A549 (cell line): ENCODE measurements at regions not wholly inside any gene's neighbourhood (a gene's known extent, or its start where the extent isn't known, plus 50 kb on each side); places are given as distances from the start of the nearest gene placed in this dataset.

Experiments
- ATAC-seq, 2 experiments: fragments of 200-7000 bp in 1 of 2; fragments of >200 bp in 1 of 2; cut with Nextera tagmentation in 1 of 2; cut with Tn5 transposase in 1 of 2; 3 replicates each; pipeline versions ENCODE4 v1.8.0 to v1.9.1; 2018 to 2020; ENCODE audit warnings: mild to moderate bottlenecking in 1 of 2, moderate library complexity in 1 of 2
- CTCF ChIA-PET: fragments of 300-600 bp; sonication (Branson Sonifier 250); formaldehyde crosslinking; extraction: SDS; loops from one replicate; lab custom pipeline; 2021; ENCODE audit warnings: antibody characterized with exemption, inconsistent platforms; lab: Yijun Ruan, JAX
- POLR2A ChIA-PET: fragments of 350-600 bp; formaldehyde crosslinking; extraction: SDS; loops from one replicate; lab custom pipeline; 2021; ENCODE audit warnings: antibody characterized with exemption, inconsistent platforms; lab: Yijun Ruan, JAX
- DNase-seq, 2 experiments: peaks; one replicate each; pipeline versions ENCODE4 v3.0.0 to v3.0.0-alpha.2; 2011 to 2016; ENCODE audit warnings: low read depth in 1 of 2, low spot score in 1 of 2
- FAIRE-seq: peaks from 2 replicates; lab custom pipeline; 2011; peaks lifted over from hg19 to GRCh38; lab: Jason Lieb, UNC
- H3K27ac ChIP-seq, 2 experiments: fragments of >200 bp; sonication (Bioruptor Twin); formaldehyde crosslinking; 3 replicates each; pipeline ENCODE4 v1.5.1; 2016 to 2017
- H3K4me1 ChIP-seq: fragments of >200 bp; sonication (Bioruptor Twin); formaldehyde crosslinking; 3 replicates; pipeline ENCODE4 v1.6.1; 2016
- H3K4me2 ChIP-seq: fragments of >200 bp; sonication (Bioruptor Twin); formaldehyde crosslinking; 3 replicates; pipeline ENCODE4 v1.6.1; 2016
- H3K4me3 ChIP-seq: fragments of >200 bp; sonication (Bioruptor Twin); formaldehyde crosslinking; 3 replicates; pipeline ENCODE4 v1.5.1; 2016
- H3K9me3 ChIP-seq: fragments of >200 bp; sonication (Bioruptor Twin); formaldehyde crosslinking; 3 replicates; pipeline ENCODE4 v1.6.1; 2016
- CHD4 ChIP-seq: fragments of 200-600 bp; sonication (generic); IDR thresholded peaks from 2 replicates; pipeline ENCODE4 v1.6.1; 2016; ENCODE audit warnings: antibody characterized with exemption, mild to moderate bottlenecking, borderline replicate concordance
- EP300 ChIP-seq, 2 experiments: fragments of >200 bp; sonication (Bioruptor Twin); formaldehyde crosslinking; IDR thresholded peaks; 2 replicates in 1 of 2; 3 replicates in 1 of 2; pipeline ENCODE4 v1.6.1; 2016 to 2017
- FOXS1 ChIP-seq: fragments of 250-450 bp; sonication (Bioruptor Pico); IDR thresholded peaks from 2 replicates; pipeline ENCODE4 v1.5.0; 2020; ENCODE audit warnings: mild to moderate bottlenecking, moderate library complexity
- HMGXB4 ChIP-seq: fragments of 250-450 bp; sonication (Bioruptor Pico); IDR thresholded peaks from 2 replicates; pipeline ENCODE4 v1.5.0; 2021; ENCODE audit warnings: mild to moderate bottlenecking, moderate library complexity, borderline replicate concordance
- HOXB13 ChIP-seq: fragments of 250-450 bp; sonication (Bioruptor Pico); IDR thresholded peaks from 2 replicates; pipeline ENCODE4 v1.5.0; 2020; ENCODE audit warnings: low read depth, mild to moderate bottlenecking, moderate library complexity
- HOXB5 ChIP-seq: fragments of 250-450 bp; sonication (Bioruptor Pico); IDR thresholded peaks from 2 replicates; pipeline ENCODE4 v1.5.0; 2020; ENCODE audit warnings: mild to moderate bottlenecking, moderate library complexity
- KDM5A ChIP-seq: fragments of 200-600 bp; sonication (generic); IDR thresholded peaks from 2 replicates; pipeline ENCODE4 v1.6.1; 2016; ENCODE audit warnings: antibody characterized with exemption, mild to moderate bottlenecking
- NFE2L2 ChIP-seq: fragments of 150-350 bp; conservative IDR thresholded peaks from 2 replicates; pipeline ENCODE4 v1.6.1; 2014; ENCODE audit warnings: low read length
- PHF8 ChIP-seq: fragments of 200-600 bp; sonication (generic); IDR thresholded peaks from 2 replicates; pipeline ENCODE4 v1.6.1; 2016; ENCODE audit warnings: low read depth, mild to moderate bottlenecking, antibody characterized with exemption, moderate library complexity, borderline replicate concordance
- RFX5 ChIP-seq: fragments of 450-650 bp; IDR thresholded peaks from 2 replicates; pipeline ENCODE4 v1.7.1; 2014; ENCODE audit warnings: antibody characterized with exemption, mild to moderate bottlenecking, moderate library complexity
- ZC3H11A ChIP-seq: fragments of 450-650 bp; IDR thresholded peaks from 2 replicates; pipeline ENCODE4 v1.6.1; 2014; ENCODE audit warnings: antibody characterized with exemption, mild to moderate bottlenecking
- ZNF302 ChIP-seq: fragments of 250-450 bp; sonication (Bioruptor Pico); IDR thresholded peaks from 2 replicates; pipeline ENCODE4 v1.9.0; 2021; ENCODE audit warnings: inconsistent platforms, mild to moderate bottlenecking, moderate library complexity
- WGBS: methylation state at CpG from one replicate; pipeline ENCODE4 v1.1.6; 2017; ENCODE audit errors: missing lambda C conversion rate; 5-methylcytosine and 5-hydroxymethylcytosine counted together
- TF ChIP-seq, protein P1 (sequence below): fragments of >200 bp; sonication (Bioruptor Twin); formaldehyde crosslinking; IDR thresholded peaks from 3 replicates; pipeline ENCODE4 v1.5.1; 2016

GRCh38 chr22:49629586-49630447, 197.9 kb downstream of the BRD1 start:
- Histone ChIP-seq H3K27ac (no peak overlapping the region), H3K4me2 (no peak overlapping the region), H3K4me3 (no peak overlapping the region), H3K4me1 (no peaks in the 10 kb centered on the region)
- ATAC-seq: no peak
- POLR2A ChIA-PET: no interaction called here
- DNase-seq: no peak
- TF ChIP-seq HOXB5 (no peak), PHF8 (no peak), HMGXB4 (CRISPR knock-in tag) (no peak), KDM5A (no peak), RFX5 (no peak), NFE2L2 (no peak)
- TF ChIP-seq, all 56 proteins: peak for 0
- no peak for FAIRE-seq
- 26% methylated on average over 3 of the region's 16 CpGs for WGBS
- H3K9me3 ChIP-seq: no peaks in the 10 kb centered on the region
- CTCF ChIA-PET: interaction anchor here (1.0 to 2.3 kb wide), 3 partner anchors 8 to 583 kb away, joined by 3 to 13 read pairs (median 3); no protein-coding TSS in a partner anchor

DNA sequence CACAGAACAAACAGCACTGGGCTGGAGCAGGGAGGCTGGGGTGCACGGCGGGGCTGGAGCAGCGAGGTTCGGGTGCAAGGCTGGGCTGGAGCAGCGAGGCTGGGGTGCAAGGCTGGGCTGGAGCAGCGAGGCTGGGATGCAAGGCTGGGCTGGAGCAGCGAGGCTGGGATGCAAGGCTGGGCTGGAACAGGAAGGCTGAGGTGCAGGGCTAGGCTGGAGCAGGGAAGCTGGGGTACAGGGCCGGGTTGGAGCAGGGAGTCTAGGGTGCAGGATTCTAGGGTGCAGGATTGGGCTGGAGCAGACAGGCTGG, 198.5 kb downstream of the BRD1 start:
- no peaks in the 10 kb centered on the region for H3K4me1 ChIP-seq
- ATAC-seq (no peak), FAIRE-seq (no peak), DNase-seq (no peak)
- TF ChIP-seq ZNF302: no peak
- ChIA-PET CTCF (interaction anchor here (2.3 kb wide), 1 partner anchor 195 kb away, joined by 13 read pairs; no protein-coding TSS in a partner anchor), POLR2A (no interaction called here)
- WGBS: 0% methylated on average over 1 of the region's 8 CpGs
- no peak overlapping the region for H3K4me3 ChIP-seq
- no peak overlapping the region for H3K27ac ChIP-seq
- no peak overlapping the region for H3K4me2 ChIP-seq
- no peaks in the 10 kb centered on the region for H3K9me3 ChIP-seq

DNA sequence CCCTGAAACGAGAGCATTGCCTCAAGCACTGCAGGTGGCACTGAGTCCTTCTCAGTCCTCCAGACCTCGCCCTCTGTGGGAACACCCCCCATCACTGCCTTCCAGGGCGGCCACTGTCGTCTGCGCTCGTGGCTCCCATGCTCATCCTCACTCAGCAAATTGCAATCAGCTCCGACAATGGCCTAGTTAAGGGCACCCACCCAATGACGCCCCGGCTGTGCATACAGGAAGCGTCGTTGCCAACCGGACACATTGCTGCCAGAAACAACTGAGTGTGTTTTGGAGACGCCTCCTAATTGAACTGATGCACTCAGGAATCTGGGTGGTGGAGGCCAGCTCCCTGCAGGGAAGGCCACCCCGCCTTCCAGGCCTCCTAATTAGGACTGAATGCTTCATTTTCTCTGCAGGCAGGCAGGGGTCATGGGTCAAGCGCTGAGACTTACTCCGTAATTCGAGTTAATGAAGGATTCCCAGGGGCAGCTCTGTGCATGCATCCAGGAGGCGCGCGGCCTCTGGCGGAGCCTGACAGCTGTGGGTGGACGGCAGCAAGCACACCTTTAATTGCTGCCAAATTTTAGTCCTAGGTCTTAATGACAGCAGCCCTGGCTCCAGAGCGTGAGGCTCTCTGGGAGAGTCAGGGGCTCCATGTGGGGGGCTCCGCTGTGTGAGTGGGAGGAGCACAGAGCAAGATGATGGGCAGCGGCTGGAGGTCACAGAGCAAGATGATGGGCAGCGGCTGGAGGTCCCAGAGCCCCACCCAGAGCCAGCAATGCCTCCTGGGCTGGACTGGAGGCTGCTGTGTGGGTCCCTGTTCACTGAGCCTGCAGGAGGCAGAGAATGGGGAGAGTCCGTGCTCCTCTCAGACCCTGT, 199.0 kb downstream of the BRD1 start:
- ChIA-PET POLR2A (no interaction called here), CTCF (interaction anchor here (1.2 to 2.3 kb wide), 2 partner anchors 194 to 1052 kb away, joined by 3 to 13 read pairs; no protein-coding TSS in a partner anchor)
- no peak for FAIRE-seq
- Histone ChIP-seq H3K9me3 (no peaks in the 10 kb centered on the region), H3K27ac (no peak overlapping the region), H3K4me3 (no peak overlapping the region), H3K4me1 (no peaks in the 10 kb centered on the region), H3K4me2 (no peak overlapping the region)
- DNase-seq: no peak
- TF ChIP-seq, protein P1, sequence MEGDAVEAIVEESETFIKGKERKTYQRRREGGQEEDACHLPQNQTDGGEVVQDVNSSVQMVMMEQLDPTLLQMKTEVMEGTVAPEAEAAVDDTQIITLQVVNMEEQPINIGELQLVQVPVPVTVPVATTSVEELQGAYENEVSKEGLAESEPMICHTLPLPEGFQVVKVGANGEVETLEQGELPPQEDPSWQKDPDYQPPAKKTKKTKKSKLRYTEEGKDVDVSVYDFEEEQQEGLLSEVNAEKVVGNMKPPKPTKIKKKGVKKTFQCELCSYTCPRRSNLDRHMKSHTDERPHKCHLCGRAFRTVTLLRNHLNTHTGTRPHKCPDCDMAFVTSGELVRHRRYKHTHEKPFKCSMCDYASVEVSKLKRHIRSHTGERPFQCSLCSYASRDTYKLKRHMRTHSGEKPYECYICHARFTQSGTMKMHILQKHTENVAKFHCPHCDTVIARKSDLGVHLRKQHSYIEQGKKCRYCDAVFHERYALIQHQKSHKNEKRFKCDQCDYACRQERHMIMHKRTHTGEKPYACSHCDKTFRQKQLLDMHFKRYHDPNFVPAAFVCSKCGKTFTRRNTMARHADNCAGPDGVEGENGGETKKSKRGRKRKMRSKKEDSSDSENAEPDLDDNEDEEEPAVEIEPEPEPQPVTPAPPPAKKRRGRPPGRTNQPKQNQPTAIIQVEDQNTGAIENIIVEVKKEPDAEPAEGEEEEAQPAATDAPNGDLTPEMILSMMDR: no peak
- no peak for TF ChIP-seq ZC3H11A
- no peak for TF ChIP-seq EP300 (IDR thresholded peaks at IDR 0.05)
- no peak for TF ChIP-seq FOXS1
- TF ChIP-seq HOXB13 (CRISPR knock-in tag): no peak
- no peak for TF ChIP-seq CHD4
- ATAC-seq: no peak
- 33% methylated on average over 16 of the region's 27 CpGs for WGBS
